IgD-negative memory B cell (primary cell): ENCODE measurements at regions not wholly inside any gene's neighbourhood (a gene's known extent, or its start where the extent isn't known, plus 50 kb on each side); places are given as distances from the start of the nearest gene placed in this dataset.

Experiments used
- H3K27ac Mint-ChIP-seq, 3 donors: one replicate each; pipeline ENCODE4 v1.8.0; 2020 to 2022; ENCODE audit warnings: mild to moderate bottlenecking in 3 of 3, mixed read lengths in 3 of 3, moderate library complexity in 1 of 3
- H3K27me3 Mint-ChIP-seq: one replicate; pipeline ENCODE4 v1.8.0; 2021; ENCODE audit warnings: mixed read lengths
- H3K36me3 Mint-ChIP-seq: one replicate; pipeline ENCODE4 v1.8.0; 2020; ENCODE audit warnings: mild to moderate bottlenecking, mixed read lengths
- H3K4me1 Mint-ChIP-seq, 3 donors: one replicate each; pipeline ENCODE4 v1.8.0; 2020 to 2022; ENCODE audit warnings: mixed read lengths in 3 of 3, mild to moderate bottlenecking in 1 of 3
- H3K4me3 Mint-ChIP-seq, 4 donors: one replicate each; pipeline ENCODE4 v1.8.0; 2020 to 2022; ENCODE audit warnings: mild to moderate bottlenecking in 4 of 4, mixed read lengths in 4 of 4, moderate library complexity in 3 of 4
- H3K9me3 Mint-ChIP-seq, 3 donors: one replicate each; pipeline ENCODE4 v1.8.0; 2020 to 2021; ENCODE audit warnings: mixed read lengths in 3 of 3, mild to moderate bottlenecking in 1 of 3

DNA sequence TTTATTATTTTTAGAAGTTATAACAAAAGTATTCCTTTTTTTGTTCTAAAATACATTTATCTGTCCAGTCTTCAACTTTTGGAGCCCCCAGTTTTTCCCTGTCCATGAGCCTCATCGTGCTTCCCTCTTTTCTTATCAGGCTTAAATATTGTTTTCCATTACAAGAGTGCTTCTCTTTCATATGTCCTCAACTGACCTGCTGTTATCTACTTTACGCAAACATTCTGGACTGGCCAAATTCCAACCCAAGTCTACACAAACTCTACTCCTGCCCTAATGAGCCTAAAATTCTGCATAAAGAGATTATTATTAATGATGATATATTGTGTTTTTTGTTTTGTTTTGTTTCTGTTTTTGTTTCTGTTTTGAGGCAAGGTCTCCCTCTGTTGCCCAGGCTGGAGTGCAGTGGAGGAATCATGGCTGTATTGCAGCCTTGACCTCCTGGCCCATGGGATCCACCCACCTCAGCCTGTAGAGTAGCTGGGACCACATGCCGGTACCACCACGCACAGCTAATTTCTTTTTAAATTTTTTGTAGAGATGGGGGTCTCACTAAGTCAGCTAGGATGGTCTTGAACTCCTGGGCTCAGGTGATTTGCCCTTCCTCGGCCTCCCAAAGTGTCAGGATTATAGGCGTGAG lies 318.8 kb upstream of the NEGR1 start:
- no peaks in the 10 kb centered on the region for H3K27me3 Mint-ChIP-seq
- H3K4me3 Mint-ChIP-seq = no peak overlapping the region
- no peak overlapping the region for H3K27ac Mint-ChIP-seq
- no peaks in the 10 kb centered on the region for H3K9me3 Mint-ChIP-seq
- H3K36me3 Mint-ChIP-seq = no peaks in the 10 kb centered on the region
- H3K4me1 Mint-ChIP-seq = no peaks in the 10 kb centered on the region

DNA sequence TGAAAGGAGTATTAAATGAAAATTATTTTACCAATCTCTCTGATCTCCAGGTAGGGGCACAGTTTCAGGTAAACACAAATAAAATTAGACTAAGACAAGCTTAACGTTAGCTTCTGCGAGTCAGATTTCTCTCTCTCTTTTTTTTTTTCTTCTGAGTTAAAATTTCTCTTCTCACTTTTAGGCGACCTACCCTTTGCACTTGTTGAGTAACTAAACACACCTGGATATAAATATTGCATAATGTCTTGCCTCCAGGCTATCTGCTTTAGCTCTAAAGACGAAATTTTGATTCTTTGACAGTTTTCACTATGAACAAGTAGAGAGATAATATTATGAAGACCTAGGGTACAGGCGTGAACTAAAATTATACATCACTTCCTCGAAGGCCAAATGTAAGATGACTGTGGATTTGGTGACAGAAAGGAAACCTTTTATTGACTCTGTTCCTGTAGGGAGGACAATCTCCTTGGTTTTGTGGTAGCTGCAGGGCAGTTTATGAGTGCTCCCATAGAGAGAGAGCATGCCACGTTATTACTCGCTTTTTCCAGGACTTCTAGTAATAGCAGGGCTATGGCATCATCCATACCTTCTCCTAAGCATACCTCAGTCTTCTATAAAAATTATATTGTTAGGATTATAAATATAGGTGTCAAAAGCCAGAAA lies 303.8 kb upstream of the NEGR1 start:
- H3K36me3 Mint-ChIP-seq = no peaks in the 10 kb centered on the region
- H3K27ac Mint-ChIP-seq = no peak overlapping the region
- H3K9me3 Mint-ChIP-seq = peaks cover 0 to 3% (median 2%) of the 10 kb centered on the region in 3 donors
- no peaks in the 10 kb centered on the region for H3K4me1 Mint-ChIP-seq
- H3K4me3 Mint-ChIP-seq = no peak overlapping the region
- no peaks in the 10 kb centered on the region for H3K27me3 Mint-ChIP-seq

DNA sequence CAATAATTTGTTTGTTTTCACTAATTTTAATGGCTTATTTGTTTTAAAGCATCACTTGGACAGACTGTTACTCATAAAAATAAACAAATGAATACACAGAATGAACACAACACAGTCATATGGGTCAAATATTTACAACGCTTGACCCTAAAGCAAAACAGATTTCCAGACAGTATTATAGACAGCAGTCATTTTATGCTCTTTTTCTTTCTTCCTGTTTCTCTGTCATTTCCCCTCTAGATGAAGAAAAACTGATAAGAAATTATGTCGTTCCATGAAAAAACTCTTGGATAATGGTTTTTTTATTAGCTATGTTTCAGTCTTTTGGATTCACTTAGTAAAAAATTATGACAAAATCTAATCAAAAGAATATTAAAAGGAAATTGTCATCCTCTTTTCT lies 297.3 kb upstream of the NEGR1 start:
- no peaks in the 10 kb centered on the region for H3K36me3 Mint-ChIP-seq

DNA sequence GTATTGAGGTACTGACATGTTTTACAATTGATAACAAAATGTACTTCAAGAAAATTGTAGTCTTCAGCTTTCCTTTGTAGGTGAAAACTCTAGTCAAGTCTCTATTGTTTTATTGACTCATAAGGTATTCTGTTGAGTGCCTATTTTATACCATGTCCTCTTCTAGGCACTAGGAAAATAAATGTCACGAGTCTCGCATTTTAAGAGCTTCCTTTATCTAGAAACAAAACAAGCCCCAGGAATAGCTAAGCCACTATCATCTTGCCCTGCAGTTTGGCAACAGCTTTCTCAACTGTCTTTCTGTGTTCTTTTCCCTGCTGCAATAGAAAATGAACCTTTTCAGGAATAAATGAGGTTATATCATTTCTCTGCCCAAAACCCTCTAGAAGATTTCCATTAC lies 288.5 kb upstream of the NEGR1 start:
- Mint-ChIP-seq H3K4me3 (no peak overlapping the region), H3K36me3 (no peaks in the 10 kb centered on the region), H3K27ac (no peak overlapping the region)

More for the DNA sequence above, 297.3 kb upstream of the NEGR1 start:
- H3K4me1 Mint-ChIP-seq = no peaks in the 10 kb centered on the region
- no peak overlapping the region for H3K27ac Mint-ChIP-seq
- H3K4me3 Mint-ChIP-seq = no peak overlapping the region
- H3K9me3 Mint-ChIP-seq = peaks cover 0 to 6% (median 2%) of the 10 kb centered on the region in 3 donors
- H3K27me3 Mint-ChIP-seq = no peaks in the 10 kb centered on the region

DNA sequence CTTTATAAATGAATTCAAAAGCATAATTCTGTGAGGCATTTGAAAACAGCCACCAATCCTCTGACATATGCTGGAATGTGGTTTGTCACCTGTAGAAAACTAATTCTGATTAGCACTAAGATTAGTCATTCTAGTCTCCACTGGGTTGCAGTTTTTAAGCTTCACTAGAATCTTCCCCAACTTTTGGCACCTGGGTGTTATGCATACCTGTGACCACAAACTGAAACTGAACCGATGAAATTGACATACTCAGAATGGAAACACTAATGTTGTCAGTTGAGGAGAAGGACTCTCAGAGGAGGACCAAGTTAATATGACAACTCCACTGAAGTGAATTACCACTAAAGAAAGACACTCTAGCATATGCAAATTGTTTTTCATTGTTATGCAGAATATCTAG lies 285.8 kb upstream of the NEGR1 start:
- H3K4me1 Mint-ChIP-seq = no peaks in the 10 kb centered on the region
- no peaks in the 10 kb centered on the region for H3K36me3 Mint-ChIP-seq
- no peaks in the 10 kb centered on the region for H3K27me3 Mint-ChIP-seq
- no peak overlapping the region for H3K27ac Mint-ChIP-seq
- H3K4me3 Mint-ChIP-seq = no peak overlapping the region
- H3K9me3 Mint-ChIP-seq = no peaks in the 10 kb centered on the region

More for the DNA sequence above, 288.5 kb upstream of the NEGR1 start:
- H3K9me3 Mint-ChIP-seq = no peaks in the 10 kb centered on the region
- no peaks in the 10 kb centered on the region for H3K27me3 Mint-ChIP-seq
- peaks cover 0 to 2% (median 0%) of the 10 kb centered on the region in 3 donors for H3K4me1 Mint-ChIP-seq

DNA sequence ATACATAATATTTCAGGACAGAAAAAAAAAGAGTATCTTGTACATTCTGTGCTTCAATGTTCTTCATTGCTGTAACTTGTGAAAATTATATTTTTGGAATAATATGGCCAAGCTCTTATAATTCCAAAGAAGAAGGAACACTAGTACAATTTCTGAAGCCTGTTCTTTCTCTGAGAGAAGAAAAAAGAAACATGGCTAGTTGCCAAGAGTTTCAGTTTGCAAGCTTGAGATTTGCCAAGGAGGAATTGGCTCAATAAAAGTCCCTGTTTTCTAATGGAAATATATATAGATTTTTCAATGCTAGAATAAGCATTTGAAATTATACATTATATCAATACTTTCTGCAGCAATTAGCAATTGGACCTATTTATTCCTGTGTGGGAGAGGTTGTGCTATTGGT lies 285.2 kb upstream of the NEGR1 start:
- Mint-ChIP-seq H3K4me3 (no peak overlapping the region), H3K4me1 (no peaks in the 10 kb centered on the region), H3K36me3 (no peaks in the 10 kb centered on the region), H3K27me3 (no peaks in the 10 kb centered on the region), H3K9me3 (no peaks in the 10 kb centered on the region), H3K27ac (no peak overlapping the region)

DNA sequence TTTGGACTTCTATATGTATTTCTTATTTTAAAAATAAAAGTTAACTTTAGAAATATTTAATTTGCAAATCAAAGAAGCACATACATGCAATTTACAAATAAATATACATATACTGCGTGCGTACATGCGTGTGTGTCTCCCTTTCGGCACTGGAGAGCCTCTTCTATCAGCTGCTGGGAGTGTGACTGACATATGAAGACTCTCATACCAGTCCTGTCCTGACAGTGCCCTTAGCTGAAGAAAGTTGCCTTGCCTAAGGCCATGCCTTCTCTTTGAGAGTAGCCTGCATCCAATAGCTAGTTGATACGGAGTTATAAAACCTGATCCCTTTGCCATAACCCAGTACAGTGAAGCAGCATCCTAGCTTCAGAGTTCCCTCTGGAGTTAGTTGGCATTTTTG lies 282.4 kb upstream of the NEGR1 start:
- peaks cover 0 to 7% (median 2%) of the 10 kb centered on the region in 3 donors for H3K9me3 Mint-ChIP-seq
- no peak overlapping the region for H3K4me3 Mint-ChIP-seq

DNA sequence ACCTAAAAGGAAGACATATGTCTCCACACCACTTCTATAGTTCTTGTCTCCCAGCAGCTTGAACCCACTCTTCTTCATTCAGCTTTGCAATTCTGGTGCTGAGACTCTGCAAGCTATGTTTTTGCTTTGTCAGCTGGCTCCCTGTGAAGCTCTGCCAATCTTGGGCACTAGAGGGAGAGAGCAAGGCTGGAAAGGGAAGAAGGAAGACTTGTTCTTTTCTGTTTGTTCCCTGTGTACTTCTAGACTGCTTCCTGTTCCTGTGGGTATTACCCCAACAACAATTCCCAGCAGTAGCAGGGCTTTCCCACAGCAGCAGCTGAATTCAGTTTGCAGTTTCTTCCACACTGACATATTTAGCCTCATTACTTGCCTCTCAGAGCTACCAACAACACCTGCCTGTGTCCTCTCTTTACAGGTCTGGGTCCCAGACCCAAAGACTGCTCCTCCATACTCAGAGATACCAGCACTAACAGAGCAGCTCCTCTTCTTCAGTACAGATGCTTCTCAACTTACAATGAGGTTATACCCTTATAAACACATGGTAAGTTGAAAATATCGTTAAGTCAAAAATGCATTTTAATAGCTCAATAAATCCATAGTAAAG lies 275.2 kb upstream of the NEGR1 start:
- no peaks in the 10 kb centered on the region for H3K36me3 Mint-ChIP-seq
- no peaks in the 10 kb centered on the region for H3K27me3 Mint-ChIP-seq
- H3K9me3 Mint-ChIP-seq = peaks cover 2 to 7% (median 3%) of the 10 kb centered on the region in 3 donors
- H3K4me3 Mint-ChIP-seq = no peak overlapping the region
- no peak overlapping the region for H3K27ac Mint-ChIP-seq
- no peaks in the 10 kb centered on the region for H3K4me1 Mint-ChIP-seq

More for the DNA sequence above, 282.4 kb upstream of the NEGR1 start:
- Mint-ChIP-seq H3K27me3 (no peaks in the 10 kb centered on the region), H3K4me1 (no peaks in the 10 kb centered on the region), H3K27ac (no peak overlapping the region), H3K36me3 (no peaks in the 10 kb centered on the region)

DNA sequence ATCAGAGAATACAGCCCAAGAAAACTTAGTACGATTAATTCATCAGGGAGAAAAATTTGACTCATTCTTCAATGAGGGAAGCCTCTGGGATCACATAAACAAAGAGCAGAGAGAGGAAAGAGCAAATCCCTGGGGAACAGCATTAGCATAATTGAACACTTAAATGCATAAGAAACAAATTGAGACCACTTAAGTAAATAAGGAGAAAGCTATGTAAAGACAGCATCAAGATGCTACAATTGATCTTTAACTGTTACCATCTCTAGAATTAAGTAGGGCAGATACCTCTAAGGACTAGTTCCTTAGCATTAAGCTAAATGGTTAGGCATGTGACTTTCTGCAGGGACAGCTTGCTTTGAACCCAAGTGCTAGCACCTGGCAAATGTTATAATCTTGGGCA lies 265.1 kb upstream of the NEGR1 start:
- Mint-ChIP-seq H3K27me3 (no peaks in the 10 kb centered on the region), H3K27ac (no peak overlapping the region), H3K36me3 (no peaks in the 10 kb centered on the region), H3K4me3 (no peak overlapping the region), H3K9me3 (no peaks in the 10 kb centered on the region), H3K4me1 (no peaks in the 10 kb centered on the region)

DNA sequence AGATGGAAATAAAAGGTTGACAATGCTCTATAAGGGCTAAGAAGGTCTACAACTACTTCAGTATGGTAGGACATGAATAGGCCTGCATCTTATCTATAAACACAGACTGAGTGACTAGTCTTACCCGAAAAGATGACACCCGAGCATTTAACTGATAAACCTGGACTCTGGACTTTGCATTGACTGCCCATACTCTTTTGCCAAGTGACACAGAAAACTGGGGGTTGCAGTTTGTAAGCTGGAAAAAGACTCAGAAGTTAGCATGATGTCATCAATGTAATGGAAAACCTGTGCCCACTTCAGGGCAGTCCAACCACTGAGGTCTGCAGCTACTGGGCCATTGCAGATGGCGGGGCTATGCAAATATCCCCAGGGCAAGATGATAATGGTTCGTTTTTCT lies 258.3 kb upstream of the NEGR1 start:
- Mint-ChIP-seq H3K4me1 (no peaks in the 10 kb centered on the region), H3K36me3 (no peaks in the 10 kb centered on the region), H3K9me3 (peaks cover 0 to 2% (median 0%) of the 10 kb centered on the region in 3 donors), H3K27ac (no peak overlapping the region), H3K27me3 (no peaks in the 10 kb centered on the region), H3K4me3 (no peak overlapping the region)

DNA sequence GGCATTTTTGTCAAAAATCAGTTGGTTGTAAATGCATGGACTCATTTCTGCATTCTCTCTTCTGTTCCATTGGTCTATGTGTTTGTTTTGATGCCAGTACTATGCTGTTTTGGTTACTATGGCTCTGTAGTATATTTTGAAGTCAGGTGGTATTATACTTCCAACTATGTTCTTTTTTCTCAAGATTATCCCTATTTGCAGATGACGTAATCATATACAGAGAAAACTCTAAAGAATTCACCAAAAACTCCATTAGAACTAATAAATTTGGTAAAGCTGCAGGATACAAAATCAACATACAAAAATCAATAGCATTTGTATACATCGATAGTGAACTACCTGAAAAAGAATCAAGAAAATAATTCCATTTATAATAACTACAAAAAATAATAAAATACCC lies 253.1 kb upstream of the NEGR1 start:
- Mint-ChIP-seq H3K4me1 (no peaks in the 10 kb centered on the region), H3K27me3 (no peaks in the 10 kb centered on the region), H3K27ac (no peak overlapping the region), H3K36me3 (no peaks in the 10 kb centered on the region), H3K4me3 (no peak overlapping the region), H3K9me3 (peaks cover 0 to 6% (median 2%) of the 10 kb centered on the region in 3 donors)

DNA sequence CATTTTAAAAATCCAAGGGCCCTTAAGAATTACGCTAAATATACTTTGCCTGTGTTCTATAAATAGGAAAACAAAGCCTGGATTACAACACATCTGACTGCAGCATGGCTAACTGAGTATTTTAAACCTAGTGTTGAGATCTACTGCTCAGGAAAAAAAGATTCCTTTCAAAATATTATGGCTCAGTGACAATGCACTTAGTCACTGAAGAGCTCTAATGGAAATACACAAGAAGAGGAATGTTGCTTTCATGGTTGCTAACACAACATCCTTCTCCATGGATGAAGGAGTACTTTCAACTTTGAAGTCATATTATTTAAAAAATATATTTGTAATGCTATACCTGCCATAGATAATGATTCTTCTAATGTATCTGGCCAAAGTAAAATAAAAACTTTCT lies 248.3 kb upstream of the NEGR1 start:
- Mint-ChIP-seq H3K9me3 (peaks cover 2 to 7% (median 3%) of the 10 kb centered on the region in 3 donors), H3K4me3 (no peak overlapping the region), H3K36me3 (no peaks in the 10 kb centered on the region), H3K4me1 (no peaks in the 10 kb centered on the region), H3K27me3 (no peaks in the 10 kb centered on the region), H3K27ac (no peak overlapping the region)

DNA sequence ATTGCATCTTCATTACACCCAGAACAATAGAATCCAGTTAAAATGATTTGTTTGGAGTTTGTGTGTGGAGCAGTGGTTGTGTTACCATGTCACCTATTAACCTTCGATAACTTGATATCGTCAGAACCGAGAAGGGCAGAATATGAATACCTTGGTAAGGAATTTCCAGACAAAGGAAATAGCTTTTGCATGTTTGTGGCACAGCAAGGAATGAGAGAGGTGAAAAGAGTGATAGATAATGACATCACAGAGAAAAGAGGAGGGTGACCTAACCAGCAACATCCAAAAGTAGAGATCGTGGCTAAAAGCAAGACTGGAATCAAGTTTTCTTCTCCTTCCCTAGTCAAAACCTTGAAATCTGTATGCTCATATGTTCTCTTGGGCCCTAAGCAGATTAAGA lies 244.6 kb upstream of the NEGR1 start:
- H3K27me3 Mint-ChIP-seq = no peaks in the 10 kb centered on the region
- H3K9me3 Mint-ChIP-seq = peaks cover 2 to 4% (median 4%) of the 10 kb centered on the region in 3 donors
- H3K27ac Mint-ChIP-seq = no peak overlapping the region
- no peaks in the 10 kb centered on the region for H3K4me1 Mint-ChIP-seq
- H3K4me3 Mint-ChIP-seq = no peak overlapping the region
- H3K36me3 Mint-ChIP-seq = no peaks in the 10 kb centered on the region

DNA sequence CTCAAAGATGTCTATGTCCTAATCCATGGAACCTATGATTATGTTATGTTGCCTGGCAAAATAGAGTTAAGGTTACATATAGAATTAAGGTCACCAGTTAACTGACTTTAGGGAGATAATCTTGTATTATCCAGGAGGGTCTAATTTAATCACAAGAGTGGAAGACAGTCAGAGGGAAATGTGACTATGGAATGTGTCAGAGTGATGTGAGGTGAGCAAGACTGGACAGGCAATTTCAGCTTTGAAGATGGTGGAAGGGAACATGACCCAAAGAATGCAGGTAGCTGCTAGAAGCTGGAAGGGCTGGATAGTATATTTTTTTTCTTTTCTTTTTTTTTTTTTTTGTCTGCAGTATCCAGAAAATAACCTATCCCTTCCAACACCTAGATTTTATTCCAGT lies 241.7 kb upstream of the NEGR1 start:
- Mint-ChIP-seq H3K4me1 (no peaks in the 10 kb centered on the region), H3K9me3 (peaks cover 0 to 4% (median 2%) of the 10 kb centered on the region in 3 donors), H3K27me3 (no peaks in the 10 kb centered on the region)

DNA sequence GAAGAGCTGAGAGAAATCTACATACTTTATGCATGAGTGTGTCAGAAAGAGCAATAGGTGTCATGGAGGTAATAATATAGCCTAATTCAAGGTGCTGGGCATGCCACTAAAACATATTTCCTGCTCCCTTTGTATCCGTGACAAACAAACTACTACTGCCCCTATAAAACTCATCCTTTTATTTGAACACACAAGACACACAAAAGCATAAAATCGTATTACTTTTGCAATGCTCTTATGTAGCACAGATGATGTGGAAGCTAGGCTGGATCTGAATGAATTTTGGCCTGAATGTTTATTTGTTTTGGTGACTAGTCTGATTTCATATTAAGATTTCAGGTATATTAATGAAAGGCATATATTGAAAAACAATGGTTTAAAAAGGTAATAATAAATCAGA lies 239.3 kb upstream of the NEGR1 start:
- no peaks in the 10 kb centered on the region for H3K27me3 Mint-ChIP-seq
- H3K4me3 Mint-ChIP-seq = no peak overlapping the region

More for the DNA sequence above, 241.7 kb upstream of the NEGR1 start:
- Mint-ChIP-seq H3K27ac (no peak overlapping the region), H3K4me3 (no peak overlapping the region), H3K36me3 (no peaks in the 10 kb centered on the region)

DNA sequence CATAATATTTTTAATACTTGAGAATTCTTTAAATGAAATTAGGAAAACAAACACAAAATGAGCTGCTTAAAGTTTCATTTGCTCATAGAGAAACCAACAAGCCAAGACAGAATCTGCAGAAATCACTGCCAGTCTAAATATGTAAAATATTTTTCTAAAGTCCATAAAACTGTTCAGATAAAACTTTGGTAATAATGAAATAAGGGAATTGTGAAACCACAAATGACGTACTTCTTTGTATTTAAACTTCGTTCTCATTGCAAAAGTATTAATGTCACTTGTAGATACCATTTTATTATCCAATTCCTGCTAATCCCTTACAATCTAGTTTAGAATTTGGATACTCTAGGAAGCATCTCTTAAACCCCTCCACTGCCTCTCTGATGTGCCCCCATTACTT lies 234.5 kb upstream of the NEGR1 start:
- no peaks in the 10 kb centered on the region for H3K27me3 Mint-ChIP-seq
- no peak overlapping the region for H3K4me3 Mint-ChIP-seq
- no peaks in the 10 kb centered on the region for H3K4me1 Mint-ChIP-seq
- peaks cover 2 to 3% (median 3%) of the 10 kb centered on the region in 3 donors for H3K9me3 Mint-ChIP-seq
- no peaks in the 10 kb centered on the region for H3K36me3 Mint-ChIP-seq
- H3K27ac Mint-ChIP-seq = no peak overlapping the region

More for the DNA sequence above, 239.3 kb upstream of the NEGR1 start:
- Mint-ChIP-seq H3K9me3 (peaks cover 0 to 2% (median 2%) of the 10 kb centered on the region in 3 donors), H3K4me1 (no peaks in the 10 kb centered on the region), H3K36me3 (no peaks in the 10 kb centered on the region), H3K27ac (no peak overlapping the region)
